Body of pancreas (tissue), 4 donors: ENCODE measurements at regions not wholly inside any gene's neighbourhood (a gene's known extent, or its start where the extent isn't known, plus 50 kb on each side); places are given as distances from the start of the nearest gene placed in this dataset.

ENCODE experiments used
- ATAC-seq: fragments of 150-250 bp; one replicate; pipeline ENCODE4 v1.9.1; 2016
- DNase-seq, 4 donors: peaks; one replicate each; pipeline ENCODE4 v3.0.0-alpha.2; 2019
- H3K27ac ChIP-seq, 4 donors: fragments of 200-600 bp; sonication (generic); 1 replicate in 3 of 4; 2 replicates in 1 of 4; pipeline versions ENCODE4 v1.5.1 to v1.6.1; 2016 to 2019; ENCODE audit warnings: mild to moderate bottlenecking in 1 of 4, mixed read lengths in 1 of 4, moderate library complexity in 1 of 4
- H3K27me3 ChIP-seq, 2 donors: fragments of 200-600 bp; sonication (generic); one replicate each; pipeline ENCODE4 v1.6.0; 2016; ENCODE audit warnings: mild to moderate bottlenecking in 1 of 2
- H3K36me3 ChIP-seq, 2 donors: fragments of 200-600 bp; sonication (generic); replicated peaks in 1 of 2; 2 replicates each; pipeline ENCODE4 v1.5.1; 2016; ENCODE audit warnings: low read depth in 2 of 2; ENCODE audit not compliant: insufficient read depth in 1 of 2
- H3K4me1 ChIP-seq: fragments of 200-600 bp; sonication (generic); one replicate; pipeline ENCODE4 v1.6.0; 2016
- H3K4me3 ChIP-seq, 2 donors: fragments of 200-600 bp; sonication (generic); 1 replicate in 1 of 2; 2 replicates in 1 of 2; pipeline ENCODE4 v1.5.1; 2016 to 2019
- H3K9me3 ChIP-seq, 3 donors: fragments of 200-600 bp; sonication (generic); 1 replicate in 2 of 3; 2 replicates in 1 of 3; pipeline ENCODE4 v1.5.1; 2016
- CTCF ChIP-seq, 7 experiments: fragments of 450-650 bp in 4 of 7; fragments of 200-600 bp in 3 of 7; sonication (generic) in 3 of 7; IDR thresholded peaks; one replicate each; pipeline ENCODE4 v1.5.1; 2016 to 2019; ENCODE audit warnings: antibody characterized with exemption in 7 of 7
- POLR2A ChIP-seq, 3 donors: fragments of 450-650 bp; IDR thresholded peaks; one replicate each; pipeline ENCODE4 v1.6.1; 2016; ENCODE audit warnings: antibody characterized with exemption in 3 of 3, mild to moderate bottlenecking in 2 of 3
- WGBS, 2 donors: methylation state at CpG; one replicate each; pipeline ENCODE4 v1.1.5; 2017; 5-methylcytosine and 5-hydroxymethylcytosine counted together
- intact Hi-C: fragments of 100-400 bp; cut with DNase I; formaldehyde crosslinking; loops from one replicate; pipeline ENCODE4 v1.15.1; 2023

- WGBS, 2 donors, result 59 to 63% methylated on average over 8 of the region's 8 CpGs
- Histone ChIP-seq H3K4me1 (no peaks in the 10 kb centered on the region), H3K4me3 (no peak overlapping the region), H3K27ac (no peak overlapping the region), H3K36me3 (no peaks in the 10 kb centered on the region), H3K9me3 (no peaks in the 10 kb centered on the region), H3K27me3 (no peaks in the 10 kb centered on the region)
- TF ChIP-seq POLR2A (IDR thresholded peaks at IDR 0.05) (no peak), CTCF (IDR thresholded peaks at IDR 0.05) (no peak)
- intact Hi-C loops, result no loop called here
- no peak for DNase-seq
- ATAC-seq, result no peak
Observed at GRCh38 chr13:107669391-107669993, 545.8 kb downstream of the LIG4 start.

GRCh38 chr13:107665926-107666458, 549.3 kb downstream of the LIG4 start:
- H3K27ac ChIP-seq, result no peak overlapping the region
- 55 to 66% methylated on average over 2 of the region's 2 CpGs for WGBS, 2 donors

DNA sequence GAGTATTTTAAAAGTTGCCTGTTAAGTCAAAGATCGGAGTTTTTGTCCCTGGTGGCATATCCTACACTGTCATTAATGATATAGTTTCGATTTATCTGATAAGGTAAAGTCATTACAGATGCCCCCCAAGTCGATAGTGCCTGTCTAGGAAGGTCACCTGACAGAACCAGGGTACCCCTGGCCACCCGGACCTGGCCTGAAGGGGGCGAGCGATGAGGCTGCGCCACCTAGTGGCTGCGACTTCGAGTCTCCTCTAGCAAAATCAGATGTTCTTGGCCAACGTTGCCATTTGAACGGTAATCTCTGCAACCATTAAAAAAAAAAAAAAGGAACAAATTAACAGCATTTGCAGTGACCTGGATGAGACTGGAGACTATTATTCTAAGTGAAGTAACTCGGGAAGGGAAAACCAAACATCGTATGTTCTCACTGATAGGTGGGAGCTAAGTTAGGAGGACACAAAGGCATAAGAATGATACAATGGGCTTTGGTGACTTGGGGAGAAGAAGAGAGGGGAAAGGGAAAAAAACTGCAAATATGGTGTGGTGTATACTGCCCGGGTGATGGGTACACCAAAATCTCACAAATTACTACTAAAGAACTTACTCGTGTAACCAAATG, 565.1 kb downstream of the LIG4 start:
- H3K4me1 ChIP-seq, result no peaks in the 10 kb centered on the region
- ATAC-seq, result peak; percentile 59
- TF ChIP-seq POLR2A (IDR thresholded peaks at IDR 0.05) (no peak), CTCF (IDR thresholded peaks at IDR 0.05) (peak; percentile 37 to 78 (median 69))
- intact Hi-C loops, result loop anchor here (5.0 kb wide), 1 partner anchor 438 kb away; no protein-coding TSS in a partner anchor
- 12 to 22% methylated on average over 10 to 15 of the region's 15 CpGs for WGBS, 2 donors
- no peak overlapping the region for H3K27ac ChIP-seq
- H3K9me3 ChIP-seq, result no peaks in the 10 kb centered on the region
- DNase-seq, result peak; percentile 35 to 62 (median 39)
- H3K36me3 ChIP-seq, result no peaks in the 10 kb centered on the region
- no peak overlapping the region for H3K4me3 ChIP-seq
- H3K27me3 ChIP-seq, result no peaks in the 10 kb centered on the region

More at GRCh38 chr13:107665926-107666458, 549.3 kb downstream of the LIG4 start:
- TF ChIP-seq POLR2A (IDR thresholded peaks at IDR 0.05), result no peak
- TF ChIP-seq CTCF (IDR thresholded peaks at IDR 0.05), result no peak
- Histone ChIP-seq H3K36me3 (no peaks in the 10 kb centered on the region), H3K9me3 (no peaks in the 10 kb centered on the region), H3K4me1 (no peaks in the 10 kb centered on the region), H3K27me3 (no peaks in the 10 kb centered on the region), H3K4me3 (no peak overlapping the region)
- intact Hi-C loops, result no loop called here
- ATAC-seq (no peak), DNase-seq (no peak)

DNA sequence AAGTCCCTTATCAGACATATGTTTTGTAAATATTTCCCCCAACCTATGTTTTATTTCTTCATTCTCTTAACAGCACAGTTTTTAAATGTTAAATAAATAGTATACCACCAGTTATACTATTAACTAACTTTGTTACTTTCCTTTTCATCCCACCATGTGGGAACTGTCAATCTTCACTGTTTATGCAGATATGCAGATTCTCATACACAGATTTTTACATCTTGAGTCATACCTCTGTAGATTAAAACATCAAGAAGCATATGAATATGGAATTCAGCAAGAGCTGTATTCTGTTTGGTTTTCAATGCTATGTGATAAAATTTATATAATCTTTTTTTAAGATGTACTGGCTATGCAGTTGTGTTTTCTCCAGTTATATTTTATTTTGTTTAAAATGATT, 566.3 kb downstream of the LIG4 start:
- intact Hi-C loops, result no loop called here
- Histone ChIP-seq H3K27me3 (no peaks in the 10 kb centered on the region), H3K27ac (no peak overlapping the region), H3K9me3 (no peaks in the 10 kb centered on the region), H3K4me3 (no peak overlapping the region), H3K36me3 (no peaks in the 10 kb centered on the region), H3K4me1 (no peaks in the 10 kb centered on the region)
- ATAC-seq (no peak), DNase-seq (no peak)
- TF ChIP-seq CTCF (IDR thresholded peaks at IDR 0.05) (no peak), POLR2A (IDR thresholded peaks at IDR 0.05) (no peak)
